Thyroid gland (tissue), 4 donors: ENCODE measurements at regions not wholly inside any gene's neighbourhood (a gene's known extent, or its start where the extent isn't known, plus 50 kb on each side); places are given as distances from the start of the nearest gene placed in this dataset.

Experiments used
- DNase-seq, 2 donors: peaks; one replicate each; pipeline ENCODE4 v3.0.0-alpha.2; 2019
- H3K27ac ChIP-seq, 3 donors: fragments of 200-600 bp; sonication (generic); 1 replicate in 2 of 3; 2 replicates in 1 of 3; pipeline ENCODE4 v1.5.1; 2016 to 2019; ENCODE audit warnings: mild to moderate bottlenecking in 1 of 3, moderate library complexity in 1 of 3
- H3K27me3 ChIP-seq: fragments of 200-600 bp; sonication (generic); one replicate; pipeline ENCODE4 v1.5.1; 2019
- H3K36me3 ChIP-seq, 2 donors: fragments of 200-600 bp; sonication (generic); one replicate each; pipeline ENCODE4 v1.5.1; 2016 to 2019
- H3K4me1 ChIP-seq, 2 donors: fragments of 200-600 bp; sonication (generic); one replicate each; pipeline ENCODE4 v1.5.1; 2017 to 2019
- H3K4me3 ChIP-seq, 3 donors: fragments of 200-600 bp; sonication (generic); replicated peaks in 1 of 3; 1 replicate in 2 of 3; 2 replicates in 1 of 3; pipeline ENCODE4 v1.5.1; 2016; ENCODE audit warnings: mild to moderate bottlenecking in 1 of 3
- H3K9me3 ChIP-seq: fragments of 200-600 bp; sonication (generic); one replicate; pipeline ENCODE4 v1.5.1; 2017
- CTCF ChIP-seq, 6 experiments: fragments of 200-600 bp in 3 of 6; fragments of 450-650 bp in 3 of 6; sonication (generic) in 3 of 6; IDR thresholded peaks; one replicate each; pipeline ENCODE4 v1.5.1; 2016 to 2019; ENCODE audit warnings: antibody characterized with exemption in 6 of 6, mild to moderate bottlenecking in 2 of 6, inconsistent platforms in 1 of 6, moderate library complexity in 1 of 6
- POLR2A ChIP-seq, 2 donors: fragments of 450-650 bp; IDR thresholded peaks; one replicate each; pipeline ENCODE4 v1.6.1; 2017; ENCODE audit warnings: antibody characterized with exemption in 2 of 2, mild to moderate bottlenecking in 2 of 2, moderate library complexity in 1 of 2
- WGBS, 2 donors: methylation state at CpG; one replicate each; pipeline ENCODE4 v1.1.5; 2017; 5-methylcytosine and 5-hydroxymethylcytosine counted together
- intact Hi-C: fragments of 100-400 bp; cut with DNase I; formaldehyde crosslinking; loops from one replicate; pipeline ENCODE4 v1.15.1; 2023

DNA sequence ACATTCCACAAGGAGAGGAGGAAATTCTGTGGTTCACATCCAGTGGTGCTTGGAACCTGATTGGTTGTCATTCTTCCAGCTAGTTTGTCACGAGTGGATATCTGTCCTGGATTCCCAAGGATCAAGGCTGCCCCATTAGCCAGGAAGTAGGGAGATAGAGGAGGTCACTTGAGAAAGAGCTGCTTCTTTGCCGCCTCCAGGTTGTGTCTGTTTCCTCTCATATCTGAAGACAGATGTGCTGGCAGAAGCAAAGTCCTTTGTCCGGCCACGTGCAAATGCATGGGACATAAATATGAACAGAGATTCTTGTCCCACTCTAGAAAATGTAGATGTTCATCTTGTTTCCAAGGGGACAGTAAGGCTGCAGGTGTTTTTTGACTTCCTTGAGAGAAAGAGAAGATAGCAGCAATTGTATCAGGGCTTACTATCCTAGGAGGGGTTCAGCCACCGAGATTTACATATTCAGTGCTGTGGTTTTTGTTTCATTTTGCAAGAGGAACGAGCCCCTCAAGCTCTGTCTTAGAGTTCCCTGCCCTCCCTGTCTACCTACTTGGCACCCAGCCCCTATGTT, 174.4 kb downstream of the RPIA start:
- no peak for TF ChIP-seq CTCF (IDR thresholded peaks at IDR 0.05)
- no peak for TF ChIP-seq POLR2A (IDR thresholded peaks at IDR 0.05)
- Histone ChIP-seq H3K36me3 (no peaks in the 10 kb centered on the region), H3K4me1 (no peaks in the 10 kb centered on the region), H3K9me3 (no peaks in the 10 kb centered on the region), H3K27me3 (no peaks in the 10 kb centered on the region), H3K4me3 (no peak overlapping the region), H3K27ac (no peak overlapping the region)
- DNase-seq: no peak
- intact Hi-C loops: no loop called here
- 56 to 67% methylated on average over 6 of the region's 6 CpGs for WGBS, 2 donors

DNA sequence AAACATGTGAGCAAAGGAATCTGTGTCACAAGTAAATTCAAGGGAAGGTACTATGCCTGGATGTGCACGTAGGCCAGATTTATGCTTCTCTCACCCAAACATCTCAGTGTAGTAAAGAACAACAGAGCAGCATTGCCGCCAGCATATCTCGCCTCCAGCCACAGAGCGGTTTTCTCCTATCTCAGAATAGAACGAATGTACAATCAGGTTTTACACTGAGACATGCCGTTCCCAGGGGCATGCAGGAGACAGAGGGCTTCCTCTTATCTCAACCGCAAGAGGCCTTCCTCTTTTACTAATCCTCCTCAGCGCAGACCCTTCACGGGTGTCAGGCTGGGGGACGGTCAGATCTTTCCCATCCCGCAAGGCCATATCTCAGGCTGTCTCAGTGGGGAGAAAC, 175.3 kb downstream of the RPIA start:
- Histone ChIP-seq H3K36me3 (no peaks in the 10 kb centered on the region), H3K9me3 (no peaks in the 10 kb centered on the region), H3K27me3 (no peaks in the 10 kb centered on the region), H3K4me3 (no peak overlapping the region), H3K4me1 (no peaks in the 10 kb centered on the region), H3K27ac (no peak overlapping the region)
- DNase-seq: no peak
- 78 to 89% methylated on average over 11 of the region's 11 CpGs for WGBS, 2 donors
- TF ChIP-seq CTCF (IDR thresholded peaks at IDR 0.05): no peak
- intact Hi-C loops: no loop called here

DNA sequence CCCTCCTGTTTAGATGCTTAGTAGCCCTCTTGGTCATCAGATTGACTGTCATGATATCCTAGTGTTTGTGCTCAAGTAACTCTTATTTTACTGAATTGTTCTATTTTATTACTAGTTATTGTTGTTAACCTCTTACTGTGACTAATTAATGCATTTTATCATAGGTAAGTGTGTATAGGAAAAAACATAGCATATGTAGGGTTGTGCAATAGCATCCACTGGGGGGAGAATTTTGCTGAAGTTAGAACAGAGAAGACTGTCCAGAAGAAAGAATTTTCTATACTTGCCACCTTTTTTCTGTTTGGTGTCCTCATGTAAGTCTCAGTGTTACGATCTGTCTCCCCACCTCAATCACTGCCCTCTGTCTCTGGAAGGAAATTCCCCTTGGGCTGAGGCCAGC, 177.4 kb downstream of the RPIA start:
- TF ChIP-seq CTCF (IDR thresholded peaks at IDR 0.05): no peak
- TF ChIP-seq POLR2A (IDR thresholded peaks at IDR 0.05): no peak
- intact Hi-C loops: no loop called here

DNA sequence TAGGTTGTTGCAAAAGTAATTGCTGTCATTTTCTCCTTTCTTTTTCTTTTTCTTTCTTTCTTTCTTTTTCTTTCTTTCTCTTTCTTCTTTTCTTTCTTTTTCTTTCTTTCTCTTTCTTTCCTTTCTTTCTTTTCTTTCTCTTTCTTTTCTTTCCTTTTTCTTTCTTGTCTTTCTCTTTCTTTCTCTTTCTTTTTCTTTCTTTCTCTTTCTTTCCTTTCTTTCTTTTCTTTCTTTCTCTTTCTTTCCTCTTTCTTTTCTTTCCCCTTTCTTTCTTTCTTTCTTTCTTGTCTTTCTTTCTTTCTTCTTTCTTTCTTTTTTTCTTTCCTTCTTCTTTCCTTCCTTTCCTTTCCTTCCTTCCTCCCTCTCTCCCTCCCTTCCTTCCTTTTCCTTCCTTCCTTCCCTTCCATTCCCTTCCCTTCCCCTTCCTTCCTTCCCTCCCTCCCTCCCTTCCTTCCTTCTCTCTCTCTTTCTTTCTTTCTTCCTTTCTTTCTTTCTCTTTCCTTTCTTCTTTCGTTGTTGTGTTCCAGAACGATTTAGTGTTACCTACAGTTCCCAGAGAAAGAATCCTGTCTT, 178.9 kb downstream of the RPIA start:
- Histone ChIP-seq H3K4me1 (no peaks in the 10 kb centered on the region), H3K27ac (no peak overlapping the region), H3K4me3 (no peak overlapping the region), H3K27me3 (no peaks in the 10 kb centered on the region), H3K36me3 (no peaks in the 10 kb centered on the region), H3K9me3 (no peaks in the 10 kb centered on the region)
- DNase-seq: no peak
- no peak for TF ChIP-seq POLR2A (IDR thresholded peaks at IDR 0.05)
- TF ChIP-seq CTCF (IDR thresholded peaks at IDR 0.05): no peak
- 67 to 70% methylated on average over 2 of the region's 2 CpGs for WGBS, 2 donors
- intact Hi-C loops: no loop called here

More for the DNA sequence above, 177.4 kb downstream of the RPIA start:
- H3K9me3 ChIP-seq: no peaks in the 10 kb centered on the region
- DNase-seq: no peak
- WGBS, 2 donors: 89 to 92% methylated on average over 1 of the region's 1 CpG
- H3K4me3 ChIP-seq: no peak overlapping the region
- no peak overlapping the region for H3K27ac ChIP-seq
- H3K4me1 ChIP-seq: no peaks in the 10 kb centered on the region
- H3K36me3 ChIP-seq: no peaks in the 10 kb centered on the region
- no peaks in the 10 kb centered on the region for H3K27me3 ChIP-seq

DNA sequence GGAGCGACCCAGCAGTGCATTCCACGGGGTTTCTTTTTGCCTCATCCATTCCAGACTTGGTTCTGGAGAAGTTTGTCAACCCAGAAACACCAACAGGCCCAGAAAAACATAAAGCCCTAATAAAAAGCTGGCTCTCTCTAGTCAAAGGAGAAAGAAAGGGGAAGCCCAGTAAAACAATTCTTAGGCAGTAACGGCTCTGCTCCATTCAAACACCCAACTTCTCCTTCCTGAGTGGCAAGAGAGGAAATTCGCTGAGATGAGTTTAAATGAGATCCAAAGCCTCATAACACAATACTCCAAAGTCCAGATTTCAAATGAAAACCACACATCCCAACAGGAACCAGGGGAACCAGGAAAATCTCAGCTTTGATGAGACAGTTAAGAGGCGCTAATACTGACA, 179.9 kb downstream of the RPIA start:
- Histone ChIP-seq H3K4me1 (no peaks in the 10 kb centered on the region), H3K9me3 (no peaks in the 10 kb centered on the region), H3K4me3 (no peak overlapping the region), H3K27me3 (no peaks in the 10 kb centered on the region), H3K36me3 (no peaks in the 10 kb centered on the region), H3K27ac (no peak overlapping the region)
- 84 to 86% methylated on average over 5 of the region's 5 CpGs for WGBS, 2 donors
- TF ChIP-seq POLR2A (IDR thresholded peaks at IDR 0.05) (no peak), CTCF (IDR thresholded peaks at IDR 0.05) (no peak)
- DNase-seq: no peak
- intact Hi-C loops: no loop called here
